ENCODE measurements at regions not wholly inside any gene's neighbourhood (a gene's known extent, or its start where the extent isn't known, plus 50 kb on each side); places are given as distances from the start of the nearest gene placed in this dataset.

- DNase-seq (ENCODE audit: low read depth in 2 of 2) = no peak
These were observed 226.1 kb downstream of the BCOR start for GRCh38 chrX:39871648-39872047.

- no peak for DNase-seq (ENCODE audit: low read depth in 2 of 2)
These were observed 224.6 kb downstream of the BCOR start for GRCh38 chrX:39873117-39873516.

- DNase-seq (ENCODE audit: low read depth in 2 of 2) = no peak
These were observed 223.4 kb downstream of the BCOR start for GRCh38 chrX:39874202-39874816.

- no peak for DNase-seq (ENCODE audit: low read depth in 2 of 2)
These were observed 221.7 kb downstream of the BCOR start for GRCh38 chrX:39875834-39876628.

GRCh38 chrX:39877905-39878304, 219.9 kb downstream of the BCOR start:
- no peak for DNase-seq (ENCODE audit: low read depth in 2 of 2)

- no peak for DNase-seq (ENCODE audit: low read depth in 2 of 2)
These were observed 214.1 kb downstream of the BCOR start for GRCh38 chrX:39883666-39884065.

- DNase-seq (ENCODE audit: low read depth in 2 of 2) = no peak
These were observed 211.5 kb downstream of the BCOR start for GRCh38 chrX:39886282-39886681.

- DNase-seq (ENCODE audit: low read depth in 2 of 2) = no peak
These were observed 209.0 kb downstream of the BCOR start for GRCh38 chrX:39888730-39889129.

- no peak for DNase-seq (ENCODE audit: low read depth in 2 of 2)
These were observed 208.1 kb downstream of the BCOR start for GRCh38 chrX:39889704-39890103.

GRCh38 chrX:39890807-39891206, 207.0 kb downstream of the BCOR start:
- DNase-seq (ENCODE audit: low read depth in 2 of 2) = no peak

GRCh38 chrX:39891781-39892180, 206.0 kb downstream of the BCOR start:
- no peak for DNase-seq (ENCODE audit: low read depth in 2 of 2)

GRCh38 chrX:39893417-39894338, 204.1 kb downstream of the BCOR start:
- DNase-seq (ENCODE audit: low read depth in 2 of 2) = no peak

- no peak for DNase-seq (ENCODE audit: low read depth in 2 of 2)
These were observed 203.1 kb downstream of the BCOR start for GRCh38 chrX:39894683-39895082.

- DNase-seq (ENCODE audit: low read depth in 2 of 2) = no peak
These were observed 202.3 kb downstream of the BCOR start for GRCh38 chrX:39895218-39896110.

- no peak for DNase-seq (ENCODE audit: low read depth in 2 of 2)
These were observed 200.6 kb downstream of the BCOR start for GRCh38 chrX:39896951-39897740.

GRCh38 chrX:39897741-39898097, 200.0 kb downstream of the BCOR start:
- DNase-seq (ENCODE audit: low read depth in 2 of 2) = no peak

- no peak for DNase-seq (ENCODE audit: low read depth in 2 of 2)
These were observed 199.6 kb downstream of the BCOR start for GRCh38 chrX:39898147-39898546.

GRCh38 chrX:39899059-39899458, 198.7 kb downstream of the BCOR start:
- DNase-seq (ENCODE audit: low read depth in 2 of 2) = no peak

- DNase-seq (ENCODE audit: low read depth in 2 of 2) = no peak
These were observed 197.6 kb downstream of the BCOR start for GRCh38 chrX:39899856-39900776.

Data from dermis microvascular lymphatic vessel endothelial cell (primary cell).